HAP-1 (cell line): ENCODE measurements at regions not wholly inside any gene's neighbourhood (a gene's known extent, or its start where the extent isn't known, plus 50 kb on each side); places are given as distances from the start of the nearest gene placed in this dataset.

Experiments used
- DNase-seq, 2 experiments: peaks; one replicate each; pipeline ENCODE4 v3.0.0-alpha.2; 2016 to 2020; ENCODE audit warnings: low spot score in 2 of 2
- H3K27me3 ChIP-seq: fragments of 250-450 bp; sonication (Bioruptor Pico); 2 replicates; pipeline ENCODE4 v1.5.1; 2020; ENCODE audit warnings: low read depth, mild to moderate bottlenecking, moderate library complexity
- H3K36me3 ChIP-seq: fragments of 250-450 bp; sonication (Bioruptor Pico); replicated peaks from 2 replicates; pipeline ENCODE4 v1.5.1; 2020; ENCODE audit warnings: mild to moderate bottlenecking
- H3K4me1 ChIP-seq: fragments of 250-450 bp; sonication (Bioruptor Pico); 2 replicates; pipeline ENCODE4 v1.5.1; 2020; ENCODE audit warnings: mild to moderate bottlenecking
- H3K4me3 ChIP-seq: fragments of 250-450 bp; sonication (Bioruptor Pico); 2 replicates; pipeline ENCODE4 v1.5.1; 2020; ENCODE audit warnings: mild to moderate bottlenecking, moderate library complexity
- H3K9me3 ChIP-seq: fragments of 250-450 bp; sonication (Bioruptor Pico); 2 replicates; pipeline ENCODE4 v1.5.1; 2020; ENCODE audit warnings: mild to moderate bottlenecking, moderate library complexity
- in situ Hi-C: fragments of 300-500 bp; cut with MboI; formaldehyde crosslinking; loops from 3 replicates; pipeline ENCODE4 v1.14.3; 2020; ENCODE audit warnings: low sequenced_read_pairs, inconsistent platforms, mixed read lengths

GRCh38 chr6:104010897-104011296 lies 848.8 kb downstream of the HACE1 start:
- in situ Hi-C loops = no loop called here
- DNase-seq = no peak

GRCh38 chr6:104003803-104004516 lies 855.8 kb downstream of the HACE1 start:
- in situ Hi-C loops = no loop called here
- no peaks in the 10 kb centered on the region for H3K4me1 ChIP-seq
- DNase-seq = no peak
- H3K4me3 ChIP-seq = no peak overlapping the region
- no peaks in the 10 kb centered on the region for H3K36me3 ChIP-seq
- H3K27me3 ChIP-seq = no peaks in the 10 kb centered on the region
- H3K9me3 ChIP-seq = no peaks in the 10 kb centered on the region

More at GRCh38 chr6:104010897-104011296, 848.8 kb downstream of the HACE1 start:
- no peaks in the 10 kb centered on the region for H3K36me3 ChIP-seq
- no peak overlapping the region for H3K4me3 ChIP-seq
- no peaks in the 10 kb centered on the region; the same call in 1 of the 2 replicates for H3K27me3 ChIP-seq
- no peaks in the 10 kb centered on the region for H3K4me1 ChIP-seq
- H3K9me3 ChIP-seq = no peaks in the 10 kb centered on the region

- no peak for DNase-seq
- in situ Hi-C loops = no loop called here
- Histone ChIP-seq H3K36me3 (no peaks in the 10 kb centered on the region), H3K4me1 (no peaks in the 10 kb centered on the region), H3K9me3 (no peaks in the 10 kb centered on the region), H3K4me3 (no peak overlapping the region), H3K27me3 (no peaks in the 10 kb centered on the region)
Observed at GRCh38 chr6:103995571-103995970, 864.1 kb downstream of the HACE1 start.

GRCh38 chr6:103983860-103984259 lies 875.9 kb downstream of the HACE1 start:
- in situ Hi-C loops = no loop called here

GRCh38 chr6:103983011-103983410 lies 876.7 kb downstream of the HACE1 start:
- Histone ChIP-seq H3K4me3 (no peak overlapping the region), H3K9me3 (no peaks in the 10 kb centered on the region), H3K4me1 (no peaks in the 10 kb centered on the region), H3K27me3 (no peaks in the 10 kb centered on the region), H3K36me3 (no peaks in the 10 kb centered on the region)
- in situ Hi-C loops = no loop called here
- DNase-seq = no peak

More at GRCh38 chr6:103983860-103984259, 875.9 kb downstream of the HACE1 start:
- no peak for DNase-seq
- no peaks in the 10 kb centered on the region for H3K36me3 ChIP-seq
- no peaks in the 10 kb centered on the region for H3K27me3 ChIP-seq
- H3K4me3 ChIP-seq = no peak overlapping the region
- no peaks in the 10 kb centered on the region for H3K4me1 ChIP-seq
- no peaks in the 10 kb centered on the region for H3K9me3 ChIP-seq

- Histone ChIP-seq H3K4me1 (no peaks in the 10 kb centered on the region), H3K9me3 (no peaks in the 10 kb centered on the region), H3K27me3 (no peaks in the 10 kb centered on the region), H3K36me3 (no peaks in the 10 kb centered on the region), H3K4me3 (no peak overlapping the region)
- no peak for DNase-seq
- in situ Hi-C loops = no loop called here
Observed at GRCh38 chr6:103982574-103982973, 877.1 kb downstream of the HACE1 start.

- DNase-seq = no peak
- Histone ChIP-seq H3K9me3 (no peaks in the 10 kb centered on the region), H3K36me3 (no peaks in the 10 kb centered on the region), H3K27me3 (no peaks in the 10 kb centered on the region), H3K4me1 (no peaks in the 10 kb centered on the region), H3K4me3 (no peak overlapping the region)
- in situ Hi-C loops = no loop called here
Observed at GRCh38 chr6:103979308-103979707, 880.4 kb downstream of the HACE1 start.

- no peak for DNase-seq
- Histone ChIP-seq H3K36me3 (no peaks in the 10 kb centered on the region), H3K4me1 (no peaks in the 10 kb centered on the region), H3K9me3 (no peaks in the 10 kb centered on the region), H3K4me3 (no peak overlapping the region), H3K27me3 (no peaks in the 10 kb centered on the region)
- in situ Hi-C loops = no loop called here
Observed at GRCh38 chr6:103937389-103937788, 922.3 kb downstream of the HACE1 start.

GRCh38 chr6:103925317-103925716 lies 934.4 kb downstream of the HACE1 start:
- Histone ChIP-seq H3K9me3 (no peaks in the 10 kb centered on the region), H3K4me1 (no peaks in the 10 kb centered on the region), H3K4me3 (no peak overlapping the region), H3K36me3 (no peaks in the 10 kb centered on the region), H3K27me3 (no peaks in the 10 kb centered on the region)
- in situ Hi-C loops = no loop called here
- no peak for DNase-seq

- Histone ChIP-seq H3K4me3 (no peak overlapping the region), H3K36me3 (no peaks in the 10 kb centered on the region), H3K27me3 (no peaks in the 10 kb centered on the region), H3K9me3 (no peaks in the 10 kb centered on the region), H3K4me1 (no peaks in the 10 kb centered on the region)
- DNase-seq = no peak
- in situ Hi-C loops = no loop called here
Observed at GRCh38 chr6:103910018-103910417, 949.7 kb downstream of the HACE1 start.

- no peaks in the 10 kb centered on the region for H3K4me1 ChIP-seq
- in situ Hi-C loops = no loop called here
- no peak overlapping the region for H3K4me3 ChIP-seq
- H3K27me3 ChIP-seq = no peaks in the 10 kb centered on the region
- no peaks in the 10 kb centered on the region for H3K9me3 ChIP-seq
- no peak for DNase-seq
- H3K36me3 ChIP-seq = no peaks in the 10 kb centered on the region
Observed at GRCh38 chr6:103908898-103909297, 950.8 kb downstream of the HACE1 start.

GRCh38 chr6:103895136-103895535 lies 964.6 kb downstream of the HACE1 start:
- Histone ChIP-seq H3K4me3 (no peak overlapping the region), H3K36me3 (no peaks in the 10 kb centered on the region), H3K4me1 (no peaks in the 10 kb centered on the region), H3K27me3 (no peaks in the 10 kb centered on the region), H3K9me3 (no peaks in the 10 kb centered on the region)
- DNase-seq = no peak
- in situ Hi-C loops = no loop called here

GRCh38 chr6:103893141-103893581 lies 966.6 kb downstream of the HACE1 start:
- in situ Hi-C loops = no loop called here
- H3K4me1 ChIP-seq = no peaks in the 10 kb centered on the region
- no peaks in the 10 kb centered on the region for H3K27me3 ChIP-seq
- DNase-seq = no peak
- no peaks in the 10 kb centered on the region for H3K9me3 ChIP-seq
- no peaks in the 10 kb centered on the region for H3K36me3 ChIP-seq
- no peak overlapping the region for H3K4me3 ChIP-seq

GRCh38 chr6:103886951-103887350 lies 972.8 kb downstream of the HACE1 start:
- Histone ChIP-seq H3K4me1 (no peaks in the 10 kb centered on the region), H3K36me3 (no peaks in the 10 kb centered on the region), H3K9me3 (no peaks in the 10 kb centered on the region), H3K27me3 (no peaks in the 10 kb centered on the region), H3K4me3 (no peak overlapping the region)
- in situ Hi-C loops = no loop called here
- DNase-seq = no peak

- in situ Hi-C loops = no loop called here
- H3K4me3 ChIP-seq = no peak overlapping the region
- H3K9me3 ChIP-seq = no peaks in the 10 kb centered on the region
- H3K36me3 ChIP-seq = no peaks in the 10 kb centered on the region
- H3K4me1 ChIP-seq = no peaks in the 10 kb centered on the region
- no peak for DNase-seq
- H3K27me3 ChIP-seq = no peaks in the 10 kb centered on the region
Observed at GRCh38 chr6:103885446-103885845, 974.3 kb downstream of the HACE1 start.
